ENCODE measurements at regions not wholly inside any gene's neighbourhood (a gene's known extent, or its start where the extent isn't known, plus 50 kb on each side); places are given as distances from the start of the nearest gene placed in this dataset.

DNA sequence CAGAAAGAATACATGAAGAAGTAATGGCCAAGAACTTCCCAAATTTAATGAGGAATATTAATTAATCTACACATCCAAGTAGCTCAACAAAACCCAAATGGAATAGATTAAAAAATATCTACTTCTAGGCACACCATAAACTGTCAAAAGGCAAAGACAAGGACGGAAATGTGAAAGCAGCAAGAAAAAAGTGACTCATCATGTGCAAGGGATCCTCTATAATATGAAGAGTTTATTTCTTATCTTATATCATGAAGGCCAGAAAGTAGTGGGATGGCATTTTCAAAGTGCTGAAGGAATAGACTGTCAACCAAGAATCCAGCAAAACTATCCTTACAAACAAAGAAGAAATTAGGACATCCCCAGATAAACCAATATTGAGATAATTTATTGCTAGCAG, 73.9 kb upstream of the PRICKLE2 start:
- TF ChIP-seq TARDBP (IDR thresholded peaks at IDR 0.05) (no peak), BHLHE40 (IDR thresholded peaks at IDR 0.05; ENCODE audit: borderline replicate concordance) (no peak), NFRKB (IDR thresholded peaks at IDR 0.05) (no peak), CTBP1 (IDR thresholded peaks at IDR 0.05; ENCODE audit: borderline replicate concordance) (no peak), PKNOX1 (IDR thresholded peaks at IDR 0.05) (no peak), LEF1 (IDR thresholded peaks at IDR 0.05; ENCODE audit: borderline replicate concordance) (no peak), FOXM1 (IDR thresholded peaks at IDR 0.05; ENCODE audit: borderline replicate concordance) (no peak), ELF4 (IDR thresholded peaks at IDR 0.05) (no peak), FOXK2 (IDR thresholded peaks at IDR 0.05) (no peak), L3MBTL2 (conservative IDR thresholded peaks at IDR 0.05) (no peak), ARNT (IDR thresholded peaks at IDR 0.05) (no peak), SUZ12 (IDR thresholded peaks at IDR 0.05) (no peak), SP1 (IDR thresholded peaks at IDR 0.05) (no peak), FOXA1 (IDR thresholded peaks at IDR 0.05) (no peak)
